Bronchial epithelial cell (primary cell): ENCODE measurements at regions not wholly inside any gene's neighbourhood (a gene's known extent, or its start where the extent isn't known, plus 50 kb on each side); places are given as distances from the start of the nearest gene placed in this dataset.

ENCODE experiments used
- DNase-seq: peaks from one replicate; pipeline ENCODE4 v3.0.0-alpha.2; 2010; ENCODE audit warnings: low read depth
- FAIRE-seq: peaks from 2 replicates; lab custom pipeline; 2011; peaks lifted over from hg19 to GRCh38; lab: Jason Lieb, UNC
- H3K27me3 ChIP-seq: 2 replicates; pipeline ENCODE4 v1.5.1; 2011; ENCODE audit warnings: low read length; ENCODE audit not compliant: control insufficient read depth, insufficient read depth
- H3K36me3 ChIP-seq: 2 replicates; pipeline ENCODE4 v1.5.1; 2011; ENCODE audit warnings: low read length; ENCODE audit not compliant: control insufficient read depth, insufficient read depth
- H3K4me3 ChIP-seq: 2 replicates; pipeline ENCODE4 v1.5.1; 2011; ENCODE audit warnings: mild to moderate bottlenecking, low read depth, low read length, control low read depth
- TF ChIP-seq, protein P1 (sequence below): IDR thresholded peaks from 2 replicates; pipeline ENCODE4 v1.5.1; 2011; ENCODE audit warnings: mild to moderate bottlenecking, moderate library complexity, low read length, control low read depth, inconsistent platforms; ENCODE audit not compliant: insufficient read depth, severe bottlenecking

- FAIRE-seq (no peak), DNase-seq (no peak)
- TF ChIP-seq, protein P1, sequence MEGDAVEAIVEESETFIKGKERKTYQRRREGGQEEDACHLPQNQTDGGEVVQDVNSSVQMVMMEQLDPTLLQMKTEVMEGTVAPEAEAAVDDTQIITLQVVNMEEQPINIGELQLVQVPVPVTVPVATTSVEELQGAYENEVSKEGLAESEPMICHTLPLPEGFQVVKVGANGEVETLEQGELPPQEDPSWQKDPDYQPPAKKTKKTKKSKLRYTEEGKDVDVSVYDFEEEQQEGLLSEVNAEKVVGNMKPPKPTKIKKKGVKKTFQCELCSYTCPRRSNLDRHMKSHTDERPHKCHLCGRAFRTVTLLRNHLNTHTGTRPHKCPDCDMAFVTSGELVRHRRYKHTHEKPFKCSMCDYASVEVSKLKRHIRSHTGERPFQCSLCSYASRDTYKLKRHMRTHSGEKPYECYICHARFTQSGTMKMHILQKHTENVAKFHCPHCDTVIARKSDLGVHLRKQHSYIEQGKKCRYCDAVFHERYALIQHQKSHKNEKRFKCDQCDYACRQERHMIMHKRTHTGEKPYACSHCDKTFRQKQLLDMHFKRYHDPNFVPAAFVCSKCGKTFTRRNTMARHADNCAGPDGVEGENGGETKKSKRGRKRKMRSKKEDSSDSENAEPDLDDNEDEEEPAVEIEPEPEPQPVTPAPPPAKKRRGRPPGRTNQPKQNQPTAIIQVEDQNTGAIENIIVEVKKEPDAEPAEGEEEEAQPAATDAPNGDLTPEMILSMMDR, result no peak
- Histone ChIP-seq H3K36me3 (no peaks in the 10 kb centered on the region), H3K4me3 (no peak overlapping the region), H3K27me3 (no peaks in the 10 kb centered on the region)
Observed at GRCh38 chr9:28034242-28034641, 461.0 kb upstream of the C9orf72 start.

DNA sequence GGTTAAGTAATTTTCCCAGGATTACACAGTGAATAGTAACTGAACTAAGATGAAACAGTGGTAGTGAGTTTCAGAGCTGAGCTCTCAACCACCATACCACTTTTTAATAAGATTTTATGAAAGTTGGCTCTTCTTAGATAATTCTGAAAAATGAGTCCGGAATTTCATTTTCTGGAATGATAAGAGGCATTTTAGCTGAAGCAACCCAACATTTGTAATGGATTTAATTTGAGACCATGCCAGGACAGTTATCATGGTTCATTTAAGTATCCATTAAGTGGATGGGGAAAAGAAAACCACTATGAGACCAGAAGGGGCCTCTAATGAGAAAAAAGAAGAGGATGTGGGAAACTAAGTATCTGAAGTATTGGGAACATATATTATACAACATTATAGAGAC, 464.7 kb upstream of the C9orf72 start:
- FAIRE-seq, result no peak
- TF ChIP-seq, protein P1, result no peak
- Histone ChIP-seq H3K27me3 (no peaks in the 10 kb centered on the region), H3K4me3 (no peak overlapping the region), H3K36me3 (no peaks in the 10 kb centered on the region)
- DNase-seq, result no peak

GRCh38 chr9:28045051-28045450, 471.8 kb upstream of the C9orf72 start:
- DNase-seq (no peak), FAIRE-seq (no peak)
- Histone ChIP-seq H3K36me3 (no peaks in the 10 kb centered on the region), H3K27me3 (no peaks in the 10 kb centered on the region), H3K4me3 (no peak overlapping the region)
- TF ChIP-seq, protein P1, result no peak

GRCh38 chr9:28050046-28050445, 476.8 kb upstream of the C9orf72 start:
- FAIRE-seq, result no peak
- no peak overlapping the region for H3K4me3 ChIP-seq
- DNase-seq, result no peak
- no peaks in the 10 kb centered on the region for H3K27me3 ChIP-seq
- no peaks in the 10 kb centered on the region for H3K36me3 ChIP-seq
- TF ChIP-seq, protein P1, result no peak

GRCh38 chr9:28050941-28051340, 477.7 kb upstream of the C9orf72 start:
- Histone ChIP-seq H3K27me3 (no peaks in the 10 kb centered on the region), H3K36me3 (no peaks in the 10 kb centered on the region), H3K4me3 (no peak overlapping the region)
- no peak for DNase-seq
- FAIRE-seq, result no peak
- TF ChIP-seq, protein P1, result no peak
